ENCODE measurements at regions not wholly inside any gene's neighbourhood (a gene's known extent, or its start where the extent isn't known, plus 50 kb on each side); places are given as distances from the start of the nearest gene placed in this dataset.

GRCh38 chr2:8162552-8162951, 519.3 kb upstream of the ID2 start:
- no peak for TF ChIP-seq CTCF (IDR thresholded peaks at IDR 0.05)
- no peak for TF ChIP-seq POLR2A (IDR thresholded peaks at IDR 0.05)

All from adrenal gland (tissue), 5 donors.